Nephron progenitor cell (in vitro differentiated cells): ENCODE measurements at regions not wholly inside any gene's neighbourhood (a gene's known extent, or its start where the extent isn't known, plus 50 kb on each side); places are given as distances from the start of the nearest gene placed in this dataset.

ENCODE experiments used
- DNase-seq: peaks from one replicate; pipeline ENCODE4 v3.0.0; 2021
- H3K27ac Mint-ChIP-seq: 2 replicates; pipeline ENCODE4 v1.8.0; 2021; ENCODE audit warnings: mild to moderate bottlenecking, moderate library complexity, mixed read lengths
- H3K27me3 Mint-ChIP-seq: 2 replicates; pipeline ENCODE4 v1.8.0; 2021; ENCODE audit warnings: mild to moderate bottlenecking, low read depth, mixed read lengths; ENCODE audit not compliant: poor library complexity
- H3K36me3 Mint-ChIP-seq: 2 replicates; pipeline ENCODE4 v1.8.0; 2021; ENCODE audit warnings: low read depth, mixed read lengths
- H3K4me1 Mint-ChIP-seq: 2 replicates; pipeline ENCODE4 v1.8.0; 2021; ENCODE audit warnings: mixed read lengths
- H3K4me3 Mint-ChIP-seq: 2 replicates; pipeline ENCODE4 v1.8.0; 2021; ENCODE audit warnings: mild to moderate bottlenecking, moderate library complexity, mixed read lengths
- H3K9me3 Mint-ChIP-seq: 2 replicates; pipeline ENCODE4 v1.8.0; 2021; ENCODE audit warnings: mild to moderate bottlenecking, moderate library complexity, mixed read lengths
- TF ChIP-seq, protein P1 (sequence below): fragments of 200-600 bp; sonication (generic); IDR thresholded peaks from 2 replicates; pipeline ENCODE4 v1.5.0; 2021; ENCODE audit warnings: antibody characterized with exemption

DNA sequence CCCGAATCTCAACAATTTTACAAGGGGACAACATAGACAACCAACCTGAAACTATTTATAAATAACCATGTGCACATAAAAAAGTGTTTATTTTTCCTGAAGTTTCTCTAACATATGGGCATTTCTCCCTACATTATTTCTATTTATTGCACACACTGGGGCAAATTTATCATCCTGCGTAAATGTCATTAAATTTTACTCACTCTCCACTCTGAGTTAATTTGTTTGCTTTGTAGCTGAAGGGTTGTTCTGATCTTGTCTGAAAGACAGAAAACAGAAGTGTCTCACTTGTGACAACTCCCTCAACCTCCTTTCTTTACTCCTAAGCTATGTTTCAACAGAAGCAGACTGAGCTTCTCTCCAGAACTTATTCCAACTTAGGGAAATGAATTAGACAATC, 194.2 kb downstream of the HIPK3 start:
- Mint-ChIP-seq H3K4me1 (peaks cover 5% of the 10 kb centered on the region), H3K36me3 (no peaks in the 10 kb centered on the region), H3K4me3 (no peak overlapping the region), H3K27ac (peak overlapping the region; percentile 2), H3K9me3 (no peaks in the 10 kb centered on the region), H3K27me3 (peaks cover 5% of the 10 kb centered on the region)
- TF ChIP-seq, protein P1, sequence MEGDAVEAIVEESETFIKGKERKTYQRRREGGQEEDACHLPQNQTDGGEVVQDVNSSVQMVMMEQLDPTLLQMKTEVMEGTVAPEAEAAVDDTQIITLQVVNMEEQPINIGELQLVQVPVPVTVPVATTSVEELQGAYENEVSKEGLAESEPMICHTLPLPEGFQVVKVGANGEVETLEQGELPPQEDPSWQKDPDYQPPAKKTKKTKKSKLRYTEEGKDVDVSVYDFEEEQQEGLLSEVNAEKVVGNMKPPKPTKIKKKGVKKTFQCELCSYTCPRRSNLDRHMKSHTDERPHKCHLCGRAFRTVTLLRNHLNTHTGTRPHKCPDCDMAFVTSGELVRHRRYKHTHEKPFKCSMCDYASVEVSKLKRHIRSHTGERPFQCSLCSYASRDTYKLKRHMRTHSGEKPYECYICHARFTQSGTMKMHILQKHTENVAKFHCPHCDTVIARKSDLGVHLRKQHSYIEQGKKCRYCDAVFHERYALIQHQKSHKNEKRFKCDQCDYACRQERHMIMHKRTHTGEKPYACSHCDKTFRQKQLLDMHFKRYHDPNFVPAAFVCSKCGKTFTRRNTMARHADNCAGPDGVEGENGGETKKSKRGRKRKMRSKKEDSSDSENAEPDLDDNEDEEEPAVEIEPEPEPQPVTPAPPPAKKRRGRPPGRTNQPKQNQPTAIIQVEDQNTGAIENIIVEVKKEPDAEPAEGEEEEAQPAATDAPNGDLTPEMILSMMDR = no peak
- DNase-seq = no peak

DNA sequence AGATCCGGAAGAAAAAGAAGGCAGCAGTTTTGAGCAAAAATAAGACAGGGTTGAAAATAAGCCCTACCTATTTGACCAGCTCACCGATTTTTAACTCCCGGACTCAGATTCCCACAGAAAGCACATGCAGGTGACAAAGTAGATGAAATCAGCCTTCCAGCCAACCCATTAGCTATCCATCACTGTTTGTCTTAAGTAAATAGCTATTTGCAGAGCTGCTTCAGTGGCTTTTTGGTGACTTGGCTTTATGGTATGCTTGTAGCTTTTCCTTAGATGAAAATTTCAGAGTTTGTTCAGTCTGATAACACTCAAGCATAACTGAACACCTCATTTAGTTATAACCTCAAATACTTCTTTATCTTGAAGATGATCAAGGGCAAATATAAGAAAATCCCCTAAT, 192.6 kb downstream of the HIPK3 start:
- H3K4me1 Mint-ChIP-seq = peaks cover 5% of the 10 kb centered on the region
- TF ChIP-seq, protein P1 = no peak

DNA sequence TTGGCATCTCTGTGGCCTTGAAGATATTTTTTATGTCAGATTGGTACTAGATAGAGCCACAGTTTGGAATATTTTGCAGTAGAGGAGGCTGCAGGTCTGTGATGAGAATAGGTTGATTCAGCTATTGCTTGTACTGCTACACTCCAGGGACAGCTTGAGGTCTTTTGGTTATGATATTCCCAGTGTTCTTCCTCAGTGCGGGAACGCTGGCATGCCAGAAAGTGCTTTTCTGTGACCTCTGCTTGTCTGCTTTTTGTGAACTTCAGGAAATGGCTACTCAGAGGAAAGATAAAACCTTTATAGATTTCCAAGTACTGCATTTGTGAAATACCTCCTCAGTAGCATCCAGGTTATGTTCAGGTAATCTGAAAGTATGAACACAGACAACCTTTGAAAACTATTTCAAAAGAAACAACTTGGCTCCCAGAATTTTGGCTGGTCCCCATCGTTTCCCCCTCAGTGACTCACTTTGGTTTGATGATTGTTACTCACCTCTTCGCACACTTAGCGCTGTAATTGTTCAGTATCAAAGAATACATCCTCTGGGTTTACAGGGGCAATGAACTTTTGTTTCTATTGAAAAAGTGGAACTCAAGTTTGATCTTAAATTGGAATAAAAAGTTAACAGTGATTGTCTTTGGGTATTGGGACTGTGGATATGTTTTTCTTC, 191.4 kb downstream of the HIPK3 start:
- DNase-seq = no peak
- no peaks in the 10 kb centered on the region for H3K9me3 Mint-ChIP-seq
- H3K36me3 Mint-ChIP-seq = no peaks in the 10 kb centered on the region
- H3K27ac Mint-ChIP-seq = no peak overlapping the region
- TF ChIP-seq, protein P1 = no peak
- H3K4me1 Mint-ChIP-seq = peaks cover 5% of the 10 kb centered on the region
- peaks cover 17% of the 10 kb centered on the region for H3K27me3 Mint-ChIP-seq
- no peak overlapping the region for H3K4me3 Mint-ChIP-seq

More for the DNA sequence above, 192.6 kb downstream of the HIPK3 start:
- DNase-seq = no peak
- Mint-ChIP-seq H3K4me3 (no peak overlapping the region), H3K36me3 (no peaks in the 10 kb centered on the region), H3K27ac (no peak overlapping the region), H3K9me3 (no peaks in the 10 kb centered on the region), H3K27me3 (peaks cover 12% of the 10 kb centered on the region)

DNA sequence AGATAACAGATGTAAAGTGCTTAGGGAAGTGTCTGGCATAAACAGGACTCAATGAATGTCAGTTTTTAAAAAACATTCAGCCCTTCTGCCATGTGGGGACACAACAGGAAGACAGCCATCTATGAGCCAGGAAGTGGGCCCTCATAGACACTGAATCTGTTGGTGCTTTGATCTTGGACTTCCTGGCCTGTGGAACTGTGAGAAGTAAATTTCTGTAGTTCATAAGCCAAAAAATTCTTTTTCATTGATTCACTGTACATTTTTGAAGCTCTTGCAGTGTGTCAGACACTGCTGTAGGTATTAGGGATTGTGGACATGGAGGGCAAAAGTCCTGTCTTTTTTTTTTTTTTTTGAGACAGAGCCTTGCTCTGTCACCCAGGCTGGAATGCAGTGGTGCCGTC, 188.6 kb downstream of the HIPK3 start:
- TF ChIP-seq, protein P1 = no peak
- Mint-ChIP-seq H3K36me3 (no peaks in the 10 kb centered on the region), H3K27ac (no peak overlapping the region), H3K9me3 (peaks cover 11% of the 10 kb centered on the region), H3K27me3 (peaks cover 12% of the 10 kb centered on the region), H3K4me3 (no peak overlapping the region), H3K4me1 (no peaks in the 10 kb centered on the region)
- no peak for DNase-seq

DNA sequence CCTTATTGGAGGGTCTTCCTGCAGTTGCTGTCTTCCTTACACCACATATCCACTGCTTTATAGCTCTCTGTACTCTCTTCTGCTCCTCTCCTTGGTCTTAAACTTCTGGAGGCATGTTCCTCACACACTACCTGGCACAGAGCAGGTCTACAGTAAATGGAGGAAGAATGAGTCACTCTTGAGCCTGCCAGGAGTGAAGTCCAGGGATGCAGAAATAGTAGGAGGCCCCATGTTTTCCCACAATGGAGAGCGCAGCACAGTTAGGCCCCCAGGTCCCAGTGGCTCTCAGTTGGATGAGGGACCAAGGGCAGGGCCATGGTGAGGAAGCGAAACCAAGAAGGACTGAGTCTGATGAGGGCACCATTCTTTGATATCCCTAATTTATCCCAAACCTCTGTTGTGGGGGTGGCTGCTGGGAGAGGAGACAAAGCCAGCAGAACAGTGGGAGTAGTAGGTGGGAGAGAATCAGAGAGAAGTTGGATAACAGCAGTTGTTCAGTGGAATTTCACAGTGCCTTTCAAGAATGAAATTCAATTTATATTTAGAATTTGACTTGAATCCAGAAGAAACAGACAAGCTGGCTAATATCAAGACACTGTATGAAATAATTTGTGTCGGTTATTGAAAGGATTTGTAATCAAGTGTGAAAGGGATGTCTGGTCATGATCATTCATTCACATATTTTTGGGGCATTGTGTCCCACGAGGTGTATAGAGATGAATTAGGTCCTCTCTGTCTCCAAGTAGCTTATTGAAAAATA, 187.8 kb downstream of the HIPK3 start:
- Mint-ChIP-seq H3K27ac (no peak overlapping the region), H3K27me3 (peaks cover 12% of the 10 kb centered on the region), H3K36me3 (no peaks in the 10 kb centered on the region), H3K4me1 (no peaks in the 10 kb centered on the region), H3K9me3 (peaks cover 11% of the 10 kb centered on the region), H3K4me3 (no peak overlapping the region)
- DNase-seq = no peak
- TF ChIP-seq, protein P1 = no peak
